Fibroblast of lung (primary cell): ENCODE measurements at regions not wholly inside any gene's neighbourhood (a gene's known extent, or its start where the extent isn't known, plus 50 kb on each side); places are given as distances from the start of the nearest gene placed in this dataset.

ENCODE experiments used
- DNase-seq, 2 donors: peaks; one replicate each; pipeline versions ENCODE4 v3.0.0 to v3.0.0-alpha.2; 2010; ENCODE audit warnings: low read depth in 2 of 2
- H2AFZ ChIP-seq: 2 replicates; pipeline ENCODE4 v1.5.1; 2012; ENCODE audit warnings: low read length, control low read depth, inconsistent platforms
- H3K27ac ChIP-seq: 2 replicates; pipeline ENCODE4 v1.5.1; 2011; ENCODE audit warnings: low read length, control low read depth; ENCODE audit not compliant: insufficient read depth
- H3K27me3 ChIP-seq: 2 replicates; pipeline ENCODE4 v1.5.1; 2011; ENCODE audit warnings: mild to moderate bottlenecking, low read length; ENCODE audit not compliant: control insufficient read depth, insufficient read depth
- H3K36me3 ChIP-seq: 2 replicates; pipeline ENCODE4 v1.5.1; 2011; ENCODE audit warnings: low read length; ENCODE audit not compliant: control insufficient read depth, insufficient read depth
- H3K4me1 ChIP-seq: 2 replicates; pipeline ENCODE4 v1.5.1; 2011; ENCODE audit warnings: low read length; ENCODE audit not compliant: control insufficient read depth, insufficient read depth; ENCODE audit errors: extremely low read depth
- H3K4me2 ChIP-seq: 2 replicates; pipeline ENCODE4 v1.5.1; 2011; ENCODE audit warnings: low read length, control low read depth; ENCODE audit not compliant: insufficient read depth; ENCODE audit errors: extremely low read depth
- H3K4me3 ChIP-seq, 4 experiments: fragments of 200-600 bp in 1 of 4; sonication (generic) in 1 of 4; replicated peaks in 1 of 4; 2 replicates each; pipeline ENCODE4 v1.5.1; 2011 to 2016; ENCODE audit warnings: low read length in 4 of 4, low read depth in 3 of 4, mild to moderate bottlenecking in 3 of 4, control low read depth in 2 of 4, inconsistent platforms in 1 of 4, mixed read lengths in 1 of 4; ENCODE audit not compliant: insufficient read depth in 1 of 4; ENCODE audit errors: control extremely low read depth in 1 of 4
- H3K79me2 ChIP-seq: 2 replicates; pipeline ENCODE4 v1.5.1; 2012; ENCODE audit warnings: mild to moderate bottlenecking, low read length, inconsistent platforms; ENCODE audit not compliant: control insufficient read depth, insufficient read depth
- H3K9ac ChIP-seq: 2 replicates; pipeline ENCODE4 v1.5.1; 2011; ENCODE audit warnings: mild to moderate bottlenecking, low read length, control low read depth; ENCODE audit not compliant: insufficient read depth
- H3K9me3 ChIP-seq: 2 replicates; pipeline ENCODE4 v1.5.1; 2012; ENCODE audit warnings: low read depth, low read length; ENCODE audit not compliant: control insufficient read depth, insufficient read depth
- H4K20me1 ChIP-seq: 2 replicates; pipeline ENCODE4 v1.5.1; 2011; ENCODE audit warnings: low read length; ENCODE audit not compliant: control insufficient read depth, insufficient read depth; ENCODE audit errors: extremely low read depth
- CTCF ChIP-seq, 2 donors: IDR thresholded peaks in 1 of 2; conservative IDR thresholded peaks in 1 of 2; 1 replicate in 1 of 2; 2 replicates in 1 of 2; pipeline ENCODE4 v1.5.1; 2011 to 2012; ENCODE audit warnings: low read length in 2 of 2, control low read depth in 1 of 2, inconsistent platforms in 1 of 2, low read depth in 1 of 2, mild to moderate bottlenecking in 1 of 2
- EZH2 ChIP-seq: IDR thresholded peaks from 2 replicates; pipeline ENCODE4 v1.5.1; 2012; ENCODE audit warnings: low read length, control low read depth, mild to moderate bottlenecking; ENCODE audit errors: missing control alignments

GRCh38 chr5:89067362-89067761 is 184.4 kb upstream of the MEF2C start:
- no peaks in the 10 kb centered on the region for H4K20me1 ChIP-seq
- H3K27ac ChIP-seq, result no peak overlapping the region
- no peak overlapping the region for H2AFZ ChIP-seq
- DNase-seq, result no peak
- no peaks in the 10 kb centered on the region for H3K79me2 ChIP-seq
- no peaks in the 10 kb centered on the region for H3K4me1 ChIP-seq
- H3K27me3 ChIP-seq, result no peaks in the 10 kb centered on the region
- no peaks in the 10 kb centered on the region for H3K36me3 ChIP-seq
- no peak overlapping the region for H3K4me2 ChIP-seq
- no peak overlapping the region for H3K9ac ChIP-seq
- no peak overlapping the region for H3K4me3 ChIP-seq
- no peak for TF ChIP-seq EZH2
- TF ChIP-seq CTCF (conservative IDR thresholded peaks at IDR 0.05 in 1 of 2, IDR thresholded peaks at IDR 0.05 in 1 of 2; ENCODE audit: low read depth in 1 of 2, low read length in 2 of 2), result no peak
- no peaks in the 10 kb centered on the region for H3K9me3 ChIP-seq

- H3K9ac ChIP-seq, result no peak overlapping the region
- no peak for DNase-seq
- H2AFZ ChIP-seq, result no peak overlapping the region
- H3K36me3 ChIP-seq, result no peaks in the 10 kb centered on the region
- H3K4me3 ChIP-seq, result no peak overlapping the region
- H3K27ac ChIP-seq, result no peak overlapping the region
- H3K4me2 ChIP-seq, result no peak overlapping the region
- H3K9me3 ChIP-seq, result no peaks in the 10 kb centered on the region
- H3K27me3 ChIP-seq, result no peaks in the 10 kb centered on the region
- H3K79me2 ChIP-seq, result no peaks in the 10 kb centered on the region
- TF ChIP-seq CTCF (conservative IDR thresholded peaks at IDR 0.05 in 1 of 2, IDR thresholded peaks at IDR 0.05 in 1 of 2; ENCODE audit: low read depth in 1 of 2, low read length in 2 of 2) (no peak), EZH2 (no peak)
- no peaks in the 10 kb centered on the region for H4K20me1 ChIP-seq
- no peaks in the 10 kb centered on the region for H3K4me1 ChIP-seq
Observed at GRCh38 chr5:89065919-89066318, 182.9 kb upstream of the MEF2C start.

DNA sequence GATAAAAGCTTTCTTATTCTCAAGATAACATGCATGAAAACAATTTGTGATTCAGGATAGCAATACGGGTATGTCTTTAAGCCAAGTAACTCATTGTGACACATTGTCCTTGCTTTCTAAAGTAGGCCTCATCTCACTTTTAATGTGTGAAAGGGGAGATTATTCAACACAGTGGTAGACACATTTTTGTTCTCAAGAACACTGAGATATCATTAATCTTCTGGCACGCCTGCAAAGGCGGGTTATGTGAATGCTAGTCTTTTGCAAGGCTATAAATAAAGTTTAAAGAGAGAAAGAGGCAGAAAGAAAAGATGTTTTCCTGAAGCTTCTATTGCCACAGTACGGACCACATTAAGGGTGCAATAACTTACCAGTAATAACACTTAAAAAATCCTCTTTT is 181.8 kb upstream of the MEF2C start:
- Histone ChIP-seq H3K27ac (no peak overlapping the region), H4K20me1 (no peaks in the 10 kb centered on the region), H3K27me3 (no peaks in the 10 kb centered on the region), H3K9me3 (no peaks in the 10 kb centered on the region), H3K4me1 (no peaks in the 10 kb centered on the region), H3K4me3 (no peak overlapping the region), H3K79me2 (no peaks in the 10 kb centered on the region), H3K36me3 (no peaks in the 10 kb centered on the region), H2AFZ (no peak overlapping the region), H3K9ac (no peak overlapping the region), H3K4me2 (no peak overlapping the region)
- DNase-seq, result peak in 1 of 2 donors; percentile 20
- TF ChIP-seq CTCF (conservative IDR thresholded peaks at IDR 0.05 in 1 of 2, IDR thresholded peaks at IDR 0.05 in 1 of 2; ENCODE audit: low read depth in 1 of 2, low read length in 2 of 2) (no peak), EZH2 (no peak)
